ENCODE measurements at regions not wholly inside any gene's neighbourhood (a gene's known extent, or its start where the extent isn't known, plus 50 kb on each side); places are given as distances from the start of the nearest gene placed in this dataset.

DNA sequence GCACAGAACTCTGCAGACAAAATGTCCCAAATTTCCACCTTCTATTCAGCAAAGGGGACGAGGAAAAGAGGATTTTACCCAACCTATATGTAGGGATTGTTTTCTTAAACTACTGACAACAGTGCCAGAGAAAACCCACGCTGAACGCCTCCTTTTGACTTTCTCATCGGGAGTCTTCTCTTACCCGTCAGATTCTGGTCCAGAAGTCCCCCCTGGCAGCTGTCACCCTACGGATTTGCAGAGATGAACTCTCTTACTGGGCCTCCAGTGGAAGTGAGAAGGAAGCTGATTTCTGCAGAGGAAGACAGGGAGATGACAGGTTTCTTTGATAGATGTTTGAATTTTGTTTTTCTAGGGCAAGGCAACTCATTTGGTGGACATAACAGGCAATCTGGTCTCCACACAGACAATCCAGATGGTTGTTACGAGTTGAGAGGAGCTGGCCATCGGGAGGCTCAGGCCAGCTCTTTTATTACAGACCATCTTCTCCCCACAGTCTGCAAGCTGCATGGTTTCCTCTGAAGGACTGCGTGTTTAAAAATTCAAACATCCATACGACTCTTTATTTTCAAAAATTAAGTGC lies 804.3 kb downstream of the RNF144A start:
- intact Hi-C loops (cut with DNase I, micrococcal nuclease) = no loop called here
- ATAC-seq = no peak
- no peak for DNase-seq

DNA sequence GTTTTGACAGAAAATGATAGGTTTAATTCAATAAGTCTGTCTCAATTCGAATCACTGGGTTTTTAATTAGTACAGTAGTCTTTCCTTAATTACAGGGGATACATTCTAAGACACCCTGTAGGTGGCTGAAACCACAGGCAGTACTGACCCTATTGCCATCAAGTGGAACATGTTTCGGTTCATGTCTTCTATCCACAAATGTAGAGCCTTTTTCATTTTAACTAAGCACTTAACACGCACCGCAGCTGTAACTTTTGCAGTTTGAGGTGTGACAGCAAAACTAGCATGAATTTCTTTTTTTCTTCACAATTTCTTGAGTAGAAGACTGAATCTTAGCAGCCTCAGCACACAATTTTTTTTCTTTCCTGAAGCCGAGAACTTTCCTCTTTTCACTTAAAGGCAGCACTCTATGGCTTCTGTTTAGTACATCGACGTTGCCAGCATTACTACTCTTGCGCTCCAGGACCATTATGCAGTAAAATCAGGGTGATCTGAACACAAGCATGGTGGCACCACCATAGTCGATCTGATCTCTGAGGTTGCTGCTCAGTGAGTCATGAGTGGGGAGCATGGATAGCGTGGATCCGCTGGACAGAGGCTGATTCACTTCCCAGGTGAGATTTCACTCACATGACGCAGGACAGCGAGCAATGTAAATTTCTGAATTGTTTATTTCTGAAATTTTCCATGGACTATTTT lies 805.1 kb downstream of the RNF144A start:
- TF ChIP-seq, protein P1, sequence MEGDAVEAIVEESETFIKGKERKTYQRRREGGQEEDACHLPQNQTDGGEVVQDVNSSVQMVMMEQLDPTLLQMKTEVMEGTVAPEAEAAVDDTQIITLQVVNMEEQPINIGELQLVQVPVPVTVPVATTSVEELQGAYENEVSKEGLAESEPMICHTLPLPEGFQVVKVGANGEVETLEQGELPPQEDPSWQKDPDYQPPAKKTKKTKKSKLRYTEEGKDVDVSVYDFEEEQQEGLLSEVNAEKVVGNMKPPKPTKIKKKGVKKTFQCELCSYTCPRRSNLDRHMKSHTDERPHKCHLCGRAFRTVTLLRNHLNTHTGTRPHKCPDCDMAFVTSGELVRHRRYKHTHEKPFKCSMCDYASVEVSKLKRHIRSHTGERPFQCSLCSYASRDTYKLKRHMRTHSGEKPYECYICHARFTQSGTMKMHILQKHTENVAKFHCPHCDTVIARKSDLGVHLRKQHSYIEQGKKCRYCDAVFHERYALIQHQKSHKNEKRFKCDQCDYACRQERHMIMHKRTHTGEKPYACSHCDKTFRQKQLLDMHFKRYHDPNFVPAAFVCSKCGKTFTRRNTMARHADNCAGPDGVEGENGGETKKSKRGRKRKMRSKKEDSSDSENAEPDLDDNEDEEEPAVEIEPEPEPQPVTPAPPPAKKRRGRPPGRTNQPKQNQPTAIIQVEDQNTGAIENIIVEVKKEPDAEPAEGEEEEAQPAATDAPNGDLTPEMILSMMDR (IDR thresholded peaks at IDR 0.05) = no peak
- Histone ChIP-seq H3K36me3 (ENCODE audit: low read depth) (no peaks in the 10 kb centered on the region), H3K4me1 (ENCODE audit: low read depth) (no peaks in the 10 kb centered on the region), H3K9me3 (no peaks in the 10 kb centered on the region), H3K4me3 (no peak overlapping the region)
- DNase-seq = no peak
- no peak for ATAC-seq
- intact Hi-C loops (cut with DNase I, micrococcal nuclease) = no loop called here

More for the DNA sequence above, 804.3 kb downstream of the RNF144A start:
- Histone ChIP-seq H3K4me3 (no peak overlapping the region), H3K4me1 (ENCODE audit: low read depth) (no peaks in the 10 kb centered on the region), H3K9me3 (no peaks in the 10 kb centered on the region), H3K36me3 (ENCODE audit: low read depth) (no peaks in the 10 kb centered on the region)
- TF ChIP-seq, protein P1 (IDR thresholded peaks at IDR 0.05) = no peak

DNA sequence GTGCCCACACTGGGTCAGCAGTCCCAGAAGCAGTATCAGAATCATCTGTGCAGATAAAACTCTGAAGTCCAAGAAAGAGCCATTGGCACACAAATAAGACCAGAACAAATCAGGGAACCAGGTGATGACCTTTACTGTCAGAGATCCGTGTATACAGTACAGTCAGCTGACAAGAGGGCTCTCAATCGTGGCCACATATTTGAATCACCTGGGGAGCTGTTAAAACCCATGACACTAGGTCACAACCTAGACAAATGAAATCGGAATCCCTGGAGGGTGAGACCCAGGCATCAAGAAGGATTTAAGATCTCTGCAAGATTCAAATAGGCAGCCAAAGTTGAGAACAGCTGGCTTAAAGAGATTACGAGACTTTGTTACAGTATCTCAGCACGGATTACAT lies 807.1 kb downstream of the RNF144A start:
- H3K9me3 ChIP-seq = no peaks in the 10 kb centered on the region
- no peak overlapping the region for H3K4me3 ChIP-seq
- DNase-seq (no peak), ATAC-seq (no peak)
- intact Hi-C loops (cut with DNase I, micrococcal nuclease) = no loop called here
- H3K4me1 ChIP-seq (ENCODE audit: low read depth) = no peaks in the 10 kb centered on the region
- no peaks in the 10 kb centered on the region for H3K36me3 ChIP-seq (ENCODE audit: low read depth)
- TF ChIP-seq, protein P1 (IDR thresholded peaks at IDR 0.05) = no peak

DNA sequence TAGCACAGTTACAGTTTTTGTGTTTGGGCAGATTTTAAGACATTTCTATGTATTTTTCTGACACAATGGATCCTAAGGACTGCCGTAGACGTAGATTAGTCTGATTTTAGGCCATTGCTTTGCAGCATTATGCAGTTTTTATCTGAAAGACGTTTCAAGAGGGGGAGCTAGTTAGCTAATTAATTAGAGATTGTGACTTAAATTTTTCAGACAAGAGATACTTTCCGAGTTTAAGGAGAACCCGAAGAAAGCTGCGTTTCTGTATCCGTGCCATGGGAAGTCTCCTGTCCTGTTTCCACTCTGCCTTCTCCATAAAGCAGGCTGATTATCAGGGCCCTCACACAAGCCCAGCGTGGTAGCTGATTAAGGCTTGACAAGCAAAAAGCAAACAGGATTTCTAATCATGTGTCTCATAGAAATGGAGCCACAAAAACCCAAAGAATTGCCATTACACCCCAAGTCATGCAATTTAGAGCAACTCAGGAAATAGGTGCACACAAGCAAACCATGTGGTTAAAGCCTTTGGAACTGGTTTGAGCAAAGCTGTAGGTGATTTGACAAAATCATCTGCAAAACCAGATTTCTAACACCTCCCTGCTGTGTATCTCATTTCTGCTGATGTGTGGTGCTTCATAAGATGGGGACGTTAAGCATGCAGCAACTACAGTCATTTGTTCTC lies 808.1 kb downstream of the RNF144A start:
- DNase-seq (peak in 1 of 3 donors; percentile 17), ATAC-seq (peak; percentile 71)
- no peak overlapping the region for H3K4me3 ChIP-seq
- no peaks in the 10 kb centered on the region for H3K36me3 ChIP-seq (ENCODE audit: low read depth)
- no peaks in the 10 kb centered on the region for H3K9me3 ChIP-seq
- intact Hi-C loops (cut with DNase I, micrococcal nuclease) = no loop called here
- TF ChIP-seq, protein P1 (IDR thresholded peaks at IDR 0.05) = no peak
- no peaks in the 10 kb centered on the region for H3K4me1 ChIP-seq (ENCODE audit: low read depth)

GRCh38 chr2:7725850-7726242 lies 808.6 kb downstream of the RNF144A start:
- intact Hi-C loops (cut with DNase I, micrococcal nuclease) = no loop called here
- TF ChIP-seq, protein P1 (IDR thresholded peaks at IDR 0.05) = no peak
- H3K4me1 ChIP-seq (ENCODE audit: low read depth) = no peaks in the 10 kb centered on the region
- ATAC-seq = no peak
- no peak overlapping the region for H3K4me3 ChIP-seq
- H3K9me3 ChIP-seq = no peaks in the 10 kb centered on the region
- no peaks in the 10 kb centered on the region for H3K36me3 ChIP-seq (ENCODE audit: low read depth)
- no peak for DNase-seq

All from mucosa of descending colon (tissue), 3 donors.